ENCODE measurements at regions not wholly inside any gene's neighbourhood (a gene's known extent, or its start where the extent isn't known, plus 50 kb on each side); places are given as distances from the start of the nearest gene placed in this dataset.

DNA sequence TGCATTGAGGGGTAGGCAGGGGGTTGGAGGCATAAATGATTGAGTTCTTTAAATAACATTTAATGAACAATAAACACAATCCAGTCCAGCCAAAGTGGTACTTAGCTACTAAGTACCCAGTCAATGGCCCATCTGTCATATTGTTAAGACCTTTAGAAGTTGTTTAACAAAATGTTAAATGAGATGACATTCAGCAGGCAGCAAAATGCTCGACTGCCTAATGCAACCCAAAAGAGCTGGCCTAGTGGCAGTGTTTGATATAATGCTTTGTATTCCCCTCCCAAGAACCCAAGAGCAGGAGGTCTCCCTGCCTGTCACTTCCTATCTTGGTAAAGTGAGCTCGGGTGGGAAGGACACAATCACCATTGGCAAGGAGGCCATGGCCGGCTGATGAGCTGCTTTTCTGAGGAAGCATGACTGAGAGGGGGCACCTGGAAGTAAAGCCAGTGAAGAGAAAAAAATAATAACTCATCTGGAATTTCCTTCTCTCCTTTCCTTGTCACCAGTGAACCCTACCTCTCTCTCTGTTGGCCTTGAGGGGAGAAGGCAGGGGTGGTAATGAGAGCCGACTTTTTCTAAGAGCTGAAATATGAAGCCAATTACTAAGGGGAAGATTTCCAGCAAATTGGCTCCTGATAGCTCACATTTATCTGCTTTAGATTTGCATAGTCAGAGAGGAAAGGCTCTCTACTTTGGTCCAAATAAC lies 140.6 kb downstream of the C1D start:
- TF ChIP-seq, protein P1, sequence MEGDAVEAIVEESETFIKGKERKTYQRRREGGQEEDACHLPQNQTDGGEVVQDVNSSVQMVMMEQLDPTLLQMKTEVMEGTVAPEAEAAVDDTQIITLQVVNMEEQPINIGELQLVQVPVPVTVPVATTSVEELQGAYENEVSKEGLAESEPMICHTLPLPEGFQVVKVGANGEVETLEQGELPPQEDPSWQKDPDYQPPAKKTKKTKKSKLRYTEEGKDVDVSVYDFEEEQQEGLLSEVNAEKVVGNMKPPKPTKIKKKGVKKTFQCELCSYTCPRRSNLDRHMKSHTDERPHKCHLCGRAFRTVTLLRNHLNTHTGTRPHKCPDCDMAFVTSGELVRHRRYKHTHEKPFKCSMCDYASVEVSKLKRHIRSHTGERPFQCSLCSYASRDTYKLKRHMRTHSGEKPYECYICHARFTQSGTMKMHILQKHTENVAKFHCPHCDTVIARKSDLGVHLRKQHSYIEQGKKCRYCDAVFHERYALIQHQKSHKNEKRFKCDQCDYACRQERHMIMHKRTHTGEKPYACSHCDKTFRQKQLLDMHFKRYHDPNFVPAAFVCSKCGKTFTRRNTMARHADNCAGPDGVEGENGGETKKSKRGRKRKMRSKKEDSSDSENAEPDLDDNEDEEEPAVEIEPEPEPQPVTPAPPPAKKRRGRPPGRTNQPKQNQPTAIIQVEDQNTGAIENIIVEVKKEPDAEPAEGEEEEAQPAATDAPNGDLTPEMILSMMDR (IDR thresholded peaks at IDR 0.05; ENCODE audit: poor library complexity): no peak
- no peak for TF ChIP-seq EZH2 (IDR thresholded peaks at IDR 0.05; ENCODE audit: borderline replicate concordance)

Data from hepatocyte (in vitro differentiated cells).